WTC11 (cell line): ENCODE measurements at regions not wholly inside any gene's neighbourhood (a gene's known extent, or its start where the extent isn't known, plus 50 kb on each side); places are given as distances from the start of the nearest gene placed in this dataset.

Experiments
- ATAC-seq: fragments of 200-7000 bp; cut with Tn5 transposase; 2 replicates; pipeline ENCODE4 v1.10.0; 2021; ENCODE audit warnings: mild to moderate bottlenecking, moderate library complexity
- CTCF ChIA-PET: fragments of 300-600 bp; sonication (Branson Sonifier 250); formaldehyde crosslinking; loops from one replicate; lab custom pipeline; 2021; ENCODE audit warnings: antibody characterized with exemption; lab: Charles Lee
- POLR2A ChIA-PET: fragments of 350-600 bp; sonication (Branson Sonifier 250); formaldehyde crosslinking; loops from one replicate; lab custom pipeline; 2021; ENCODE audit warnings: antibody characterized with exemption; lab: Charles Lee
- DNase-seq: peaks from one replicate; pipeline ENCODE4 v3.0.0; 2021; ENCODE audit warnings: low spot score
- H3K27ac Mint-ChIP-seq: 2 replicates; pipeline ENCODE4 v1.8.0; 2021; ENCODE audit warnings: mixed read lengths
- H3K27me3 Mint-ChIP-seq: 2 replicates; pipeline ENCODE4 v1.8.0; 2021; ENCODE audit warnings: low read depth, mild to moderate bottlenecking, moderate library complexity, mixed read lengths
- H3K36me3 Mint-ChIP-seq: 2 replicates; pipeline ENCODE4 v1.8.0; 2021; ENCODE audit warnings: mixed read lengths
- H3K4me1 Mint-ChIP-seq: 2 replicates; pipeline ENCODE4 v1.8.0; 2022; ENCODE audit warnings: mixed read lengths
- H3K4me3 Mint-ChIP-seq: 2 replicates; pipeline ENCODE4 v1.8.0; 2021; ENCODE audit warnings: mild to moderate bottlenecking, moderate library complexity, mixed read lengths
- H3K9me3 Mint-ChIP-seq: 2 replicates; pipeline ENCODE4 v1.8.0; 2021; ENCODE audit warnings: mixed read lengths
- ETV6 ChIP-seq: sonication (generic); formaldehyde crosslinking; IDR thresholded peaks from 2 replicates; pipeline ENCODE4 v1.8.1; 2022; ENCODE audit warnings: mild to moderate bottlenecking, missing genetic modification reagents
- FOXK1 ChIP-seq: sonication (generic); formaldehyde crosslinking; IDR thresholded peaks from 2 replicates; pipeline ENCODE4 v1.8.0; 2022; ENCODE audit warnings: mild to moderate bottlenecking, moderate library complexity, missing genetic modification reagents
- GTF2I ChIP-seq: fragments of 250-450 bp; sonication (Bioruptor Pico); conservative IDR thresholded peaks from 2 replicates; pipeline ENCODE4 v1.4.0; 2021; ENCODE audit warnings: mild to moderate bottlenecking
- KAT7 ChIP-seq: sonication (generic); formaldehyde crosslinking; IDR thresholded peaks from 2 replicates; pipeline ENCODE4 v1.8.1; 2023; ENCODE audit warnings: missing genetic modification reagents, mild to moderate bottlenecking, borderline replicate concordance
- MXD4 ChIP-seq: fragments of 250-450 bp; sonication (Bioruptor Pico); IDR thresholded peaks from 2 replicates; pipeline ENCODE4 v1.8.0; 2021; ENCODE audit warnings: mild to moderate bottlenecking, moderate library complexity, borderline replicate concordance
- MYBL2 ChIP-seq: sonication (generic); formaldehyde crosslinking; IDR thresholded peaks from 2 replicates; pipeline ENCODE4 v1.8.1; 2023; ENCODE audit warnings: mild to moderate bottlenecking, moderate library complexity, missing genetic modification reagents
- NFE2L1 ChIP-seq: sonication (generic); formaldehyde crosslinking; IDR thresholded peaks from 2 replicates; pipeline ENCODE4 v1.8.1; 2023; ENCODE audit warnings: missing genetic modification reagents
- NFYB ChIP-seq: sonication (generic); formaldehyde crosslinking; conservative IDR thresholded peaks from 2 replicates; pipeline ENCODE4 v1.8.0; 2022; ENCODE audit warnings: low read depth, missing genetic modification reagents
- PRRX2 ChIP-seq: fragments of 250-450 bp; sonication (Bioruptor Pico); IDR thresholded peaks from 2 replicates; pipeline ENCODE4 v1.8.0; 2021; ENCODE audit warnings: mild to moderate bottlenecking
- SOX15 ChIP-seq: fragments of 250-450 bp; sonication (Bioruptor Pico); IDR thresholded peaks from 2 replicates; pipeline ENCODE4 v1.9.0; 2021; ENCODE audit warnings: mild to moderate bottlenecking
- USF1 ChIP-seq: sonication (generic); formaldehyde crosslinking; IDR thresholded peaks from 2 replicates; pipeline ENCODE4 v1.8.0; 2022; ENCODE audit warnings: mild to moderate bottlenecking, missing genetic modification reagents
- ZBTB21 ChIP-seq: sonication (generic); formaldehyde crosslinking; IDR thresholded peaks from 2 replicates; pipeline ENCODE4 v1.8.1; 2023; ENCODE audit warnings: mild to moderate bottlenecking, missing genetic modification reagents, borderline replicate concordance
- ZMAT4 ChIP-seq: fragments of 250-450 bp; sonication (Bioruptor Pico); IDR thresholded peaks from 2 replicates; pipeline ENCODE4 v1.9.0; 2021; ENCODE audit warnings: mild to moderate bottlenecking
- ZNF396 ChIP-seq: fragments of 250-450 bp; sonication (Bioruptor Pico); IDR thresholded peaks from 2 replicates; pipeline ENCODE4 v1.8.0; 2021; ENCODE audit warnings: mild to moderate bottlenecking, moderate library complexity, borderline replicate concordance
- TF ChIP-seq, protein P1 (sequence below): sonication (generic); formaldehyde crosslinking; IDR thresholded peaks from 2 replicates; pipeline ENCODE4 v1.8.1; 2022; ENCODE audit warnings: missing genetic modification reagents, borderline replicate concordance
- TF ChIP-seq, protein P2 (sequence below): fragments of 250-450 bp; sonication (Bioruptor Pico); IDR thresholded peaks from 2 replicates; pipeline ENCODE4 v1.8.0; 2021; ENCODE audit warnings: mild to moderate bottlenecking
- TF ChIP-seq, protein P3 (sequence below): sonication (generic); formaldehyde crosslinking; IDR thresholded peaks from 2 replicates; pipeline ENCODE4 v1.8.1; 2023; ENCODE audit warnings: mild to moderate bottlenecking, missing genetic modification reagents
- TF ChIP-seq, protein P4 (sequence below): sonication (generic); formaldehyde crosslinking; conservative IDR thresholded peaks from 2 replicates; pipeline ENCODE4 v1.8.1; 2023; ENCODE audit warnings: mild to moderate bottlenecking, low read depth, missing genetic modification reagents, moderate library complexity
- TF ChIP-seq, protein P5 (sequence below): fragments of 250-450 bp; sonication (Bioruptor Pico); conservative IDR thresholded peaks from 2 replicates; pipeline ENCODE4 v1.9.0; 2021; ENCODE audit warnings: mild to moderate bottlenecking
- TF ChIP-seq, protein P6 (sequence below): sonication (generic); formaldehyde crosslinking; IDR thresholded peaks from 2 replicates; pipeline ENCODE4 v1.8.1; 2022; ENCODE audit warnings: low read depth, mild to moderate bottlenecking, moderate library complexity, missing genetic modification reagents, borderline replicate concordance

DNA sequence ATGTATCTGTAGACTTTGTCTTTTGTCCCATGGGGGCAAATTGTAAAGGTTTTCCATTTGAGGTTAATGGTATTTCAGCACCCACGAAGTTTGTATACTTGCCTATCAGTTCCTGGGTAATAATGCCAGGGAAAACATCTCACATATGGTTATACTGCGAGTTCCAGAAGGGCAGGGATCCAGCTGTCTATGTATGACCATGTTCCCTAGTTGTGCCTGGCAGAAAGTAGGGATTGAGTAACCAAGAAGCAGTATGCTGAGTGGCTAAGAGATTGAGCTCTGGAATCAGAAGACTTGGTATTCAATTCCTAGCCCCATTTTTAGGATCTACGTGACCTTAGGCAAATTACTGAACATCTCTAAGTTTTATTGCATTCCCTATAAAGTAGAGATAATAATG is 173.2 kb upstream of the PWP1 start (continued):
- TF ChIP-seq, protein P1, sequence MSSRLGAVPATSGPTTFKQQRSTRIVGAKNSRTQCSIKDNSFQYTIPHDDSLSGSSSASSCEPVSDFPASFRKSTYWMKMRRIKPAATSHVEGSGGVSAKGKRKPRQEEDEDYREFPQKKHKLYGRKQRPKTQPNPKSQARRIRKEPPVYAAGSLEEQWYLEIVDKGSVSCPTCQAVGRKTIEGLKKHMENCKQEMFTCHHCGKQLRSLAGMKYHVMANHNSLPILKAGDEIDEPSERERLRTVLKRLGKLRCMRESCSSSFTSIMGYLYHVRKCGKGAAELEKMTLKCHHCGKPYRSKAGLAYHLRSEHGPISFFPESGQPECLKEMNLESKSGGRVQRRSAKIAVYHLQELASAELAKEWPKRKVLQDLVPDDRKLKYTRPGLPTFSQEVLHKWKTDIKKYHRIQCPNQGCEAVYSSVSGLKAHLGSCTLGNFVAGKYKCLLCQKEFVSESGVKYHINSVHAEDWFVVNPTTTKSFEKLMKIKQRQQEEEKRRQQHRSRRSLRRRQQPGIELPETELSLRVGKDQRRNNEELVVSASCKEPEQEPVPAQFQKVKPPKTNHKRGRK (CRISPR knock-in tag) = no peak
- TF ChIP-seq MYBL2 (CRISPR knock-in tag) (no peak), ZBTB21 (CRISPR knock-in tag) (no peak)

DNA sequence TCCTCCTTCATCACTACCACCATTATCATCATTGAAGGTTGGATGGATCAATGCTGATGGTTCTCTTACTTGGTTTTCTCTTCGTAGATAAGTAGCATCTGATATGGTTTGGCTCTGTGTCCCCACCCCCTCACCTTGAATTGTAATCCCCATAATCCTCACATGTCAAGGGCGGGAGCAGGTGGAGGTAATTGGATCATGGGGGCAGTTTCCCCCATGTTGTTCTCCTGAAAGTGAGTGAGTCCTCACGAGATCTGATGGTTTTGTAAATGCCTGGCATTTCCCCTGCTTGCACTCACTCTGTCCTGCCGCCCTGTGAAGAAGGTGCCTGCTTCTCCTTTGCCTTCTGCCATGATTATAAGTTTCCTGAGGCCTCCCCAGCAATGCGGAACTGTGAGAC is 172.4 kb upstream of the PWP1 start:
- ATAC-seq (no peak), DNase-seq (no peak)
- TF ChIP-seq ETV6 (CRISPR knock-in tag) (no peak), FOXK1 (CRISPR knock-in tag) (no peak), GTF2I (CRISPR knock-in tag) (no peak), KAT7 (no peak), USF1 (CRISPR knock-in tag) (no peak), ZNF396 (CRISPR knock-in tag) (no peak), PRRX2 (no peak)
- TF ChIP-seq, protein P2, sequence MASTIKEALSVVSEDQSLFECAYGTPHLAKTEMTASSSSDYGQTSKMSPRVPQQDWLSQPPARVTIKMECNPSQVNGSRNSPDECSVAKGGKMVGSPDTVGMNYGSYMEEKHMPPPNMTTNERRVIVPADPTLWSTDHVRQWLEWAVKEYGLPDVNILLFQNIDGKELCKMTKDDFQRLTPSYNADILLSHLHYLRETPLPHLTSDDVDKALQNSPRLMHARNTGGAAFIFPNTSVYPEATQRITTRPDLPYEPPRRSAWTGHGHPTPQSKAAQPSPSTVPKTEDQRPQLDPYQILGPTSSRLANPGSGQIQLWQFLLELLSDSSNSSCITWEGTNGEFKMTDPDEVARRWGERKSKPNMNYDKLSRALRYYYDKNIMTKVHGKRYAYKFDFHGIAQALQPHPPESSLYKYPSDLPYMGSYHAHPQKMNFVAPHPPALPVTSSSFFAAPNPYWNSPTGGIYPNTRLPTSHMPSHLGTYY (CRISPR knock-in tag) = no peak
- TF ChIP-seq, protein P3, sequence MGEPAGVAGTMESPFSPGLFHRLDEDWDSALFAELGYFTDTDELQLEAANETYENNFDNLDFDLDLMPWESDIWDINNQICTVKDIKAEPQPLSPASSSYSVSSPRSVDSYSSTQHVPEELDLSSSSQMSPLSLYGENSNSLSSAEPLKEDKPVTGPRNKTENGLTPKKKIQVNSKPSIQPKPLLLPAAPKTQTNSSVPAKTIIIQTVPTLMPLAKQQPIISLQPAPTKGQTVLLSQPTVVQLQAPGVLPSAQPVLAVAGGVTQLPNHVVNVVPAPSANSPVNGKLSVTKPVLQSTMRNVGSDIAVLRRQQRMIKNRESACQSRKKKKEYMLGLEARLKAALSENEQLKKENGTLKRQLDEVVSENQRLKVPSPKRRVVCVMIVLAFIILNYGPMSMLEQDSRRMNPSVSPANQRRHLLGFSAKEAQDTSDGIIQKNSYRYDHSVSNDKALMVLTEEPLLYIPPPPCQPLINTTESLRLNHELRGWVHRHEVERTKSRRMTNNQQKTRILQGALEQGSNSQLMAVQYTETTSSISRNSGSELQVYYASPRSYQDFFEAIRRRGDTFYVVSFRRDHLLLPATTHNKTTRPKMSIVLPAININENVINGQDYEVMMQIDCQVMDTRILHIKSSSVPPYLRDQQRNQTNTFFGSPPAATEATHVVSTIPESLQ (CRISPR knock-in tag) = no peak
- H3K36me3 Mint-ChIP-seq = no peaks in the 10 kb centered on the region
- POLR2A ChIA-PET = no interaction called here
- H3K4me1 Mint-ChIP-seq = peaks cover 15% of the 10 kb centered on the region
- no peak overlapping the region for H3K27ac Mint-ChIP-seq
- CTCF ChIA-PET = no interaction called here
- H3K4me3 Mint-ChIP-seq = no peak overlapping the region
- H3K9me3 Mint-ChIP-seq = no peaks in the 10 kb centered on the region
- H3K27me3 Mint-ChIP-seq = no peaks in the 10 kb centered on the region

DNA sequence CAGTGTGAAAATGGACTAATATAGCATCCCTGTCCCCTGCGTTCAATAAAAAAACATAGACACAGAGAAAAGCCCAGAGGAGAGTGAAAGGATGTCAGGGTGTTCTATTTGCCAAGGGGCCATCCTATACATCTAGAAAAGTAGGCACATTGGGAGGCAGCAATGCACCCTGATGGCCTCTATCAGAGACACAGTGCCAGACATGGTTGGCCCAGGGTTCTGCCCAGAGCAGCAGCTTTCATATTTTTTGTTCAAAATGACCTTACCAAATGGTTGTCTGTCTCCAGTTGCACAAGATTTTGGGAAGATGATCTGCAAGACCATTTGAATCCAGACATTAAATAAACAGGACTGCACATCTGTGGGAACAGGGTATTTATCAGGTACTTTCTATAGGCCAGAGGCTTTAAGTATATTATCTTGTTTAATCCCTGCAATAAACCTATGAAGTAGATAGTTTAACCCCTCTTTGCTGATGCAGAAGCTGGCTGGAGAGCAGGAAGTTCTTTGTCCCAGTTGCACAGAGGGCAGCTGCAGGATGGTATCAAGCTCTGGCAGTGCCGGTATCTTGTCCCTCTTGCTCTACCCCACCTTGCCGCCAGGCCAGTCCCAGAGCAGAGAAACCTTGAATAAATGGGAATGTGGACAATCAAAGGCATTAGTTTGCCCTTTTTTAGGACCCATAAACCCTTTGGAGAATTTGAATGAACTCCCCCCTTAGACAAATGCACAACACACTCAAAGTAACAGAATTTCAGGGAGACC is 171.8 kb upstream of the PWP1 start:
- Mint-ChIP-seq H3K27ac (no peak overlapping the region), H3K36me3 (no peaks in the 10 kb centered on the region), H3K4me3 (no peak overlapping the region), H3K9me3 (peaks cover 2% of the 10 kb centered on the region), H3K4me1 (peaks cover 14% of the 10 kb centered on the region), H3K27me3 (no peaks in the 10 kb centered on the region)
- POLR2A ChIA-PET = no interaction called here
- ATAC-seq = no peak
- CTCF ChIA-PET = interaction anchor here (1.0 kb wide), 1 partner anchor 94 kb away, joined by 3 read pairs; no protein-coding TSS in a partner anchor
- DNase-seq = no peak
- TF ChIP-seq, protein P4, sequence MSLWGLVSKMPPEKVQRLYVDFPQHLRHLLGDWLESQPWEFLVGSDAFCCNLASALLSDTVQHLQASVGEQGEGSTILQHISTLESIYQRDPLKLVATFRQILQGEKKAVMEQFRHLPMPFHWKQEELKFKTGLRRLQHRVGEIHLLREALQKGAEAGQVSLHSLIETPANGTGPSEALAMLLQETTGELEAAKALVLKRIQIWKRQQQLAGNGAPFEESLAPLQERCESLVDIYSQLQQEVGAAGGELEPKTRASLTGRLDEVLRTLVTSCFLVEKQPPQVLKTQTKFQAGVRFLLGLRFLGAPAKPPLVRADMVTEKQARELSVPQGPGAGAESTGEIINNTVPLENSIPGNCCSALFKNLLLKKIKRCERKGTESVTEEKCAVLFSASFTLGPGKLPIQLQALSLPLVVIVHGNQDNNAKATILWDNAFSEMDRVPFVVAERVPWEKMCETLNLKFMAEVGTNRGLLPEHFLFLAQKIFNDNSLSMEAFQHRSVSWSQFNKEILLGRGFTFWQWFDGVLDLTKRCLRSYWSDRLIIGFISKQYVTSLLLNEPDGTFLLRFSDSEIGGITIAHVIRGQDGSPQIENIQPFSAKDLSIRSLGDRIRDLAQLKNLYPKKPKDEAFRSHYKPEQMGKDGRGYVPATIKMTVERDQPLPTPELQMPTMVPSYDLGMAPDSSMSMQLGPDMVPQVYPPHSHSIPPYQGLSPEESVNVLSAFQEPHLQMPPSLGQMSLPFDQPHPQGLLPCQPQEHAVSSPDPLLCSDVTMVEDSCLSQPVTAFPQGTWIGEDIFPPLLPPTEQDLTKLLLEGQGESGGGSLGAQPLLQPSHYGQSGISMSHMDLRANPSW (CRISPR knock-in tag) = no peak
- TF ChIP-seq NFE2L1 (no peak), SOX15 (CRISPR knock-in tag) (no peak), MXD4 (CRISPR knock-in tag) (no peak), ZMAT4 (no peak), NFYB (CRISPR knock-in tag) (no peak)
- TF ChIP-seq, protein P5, sequence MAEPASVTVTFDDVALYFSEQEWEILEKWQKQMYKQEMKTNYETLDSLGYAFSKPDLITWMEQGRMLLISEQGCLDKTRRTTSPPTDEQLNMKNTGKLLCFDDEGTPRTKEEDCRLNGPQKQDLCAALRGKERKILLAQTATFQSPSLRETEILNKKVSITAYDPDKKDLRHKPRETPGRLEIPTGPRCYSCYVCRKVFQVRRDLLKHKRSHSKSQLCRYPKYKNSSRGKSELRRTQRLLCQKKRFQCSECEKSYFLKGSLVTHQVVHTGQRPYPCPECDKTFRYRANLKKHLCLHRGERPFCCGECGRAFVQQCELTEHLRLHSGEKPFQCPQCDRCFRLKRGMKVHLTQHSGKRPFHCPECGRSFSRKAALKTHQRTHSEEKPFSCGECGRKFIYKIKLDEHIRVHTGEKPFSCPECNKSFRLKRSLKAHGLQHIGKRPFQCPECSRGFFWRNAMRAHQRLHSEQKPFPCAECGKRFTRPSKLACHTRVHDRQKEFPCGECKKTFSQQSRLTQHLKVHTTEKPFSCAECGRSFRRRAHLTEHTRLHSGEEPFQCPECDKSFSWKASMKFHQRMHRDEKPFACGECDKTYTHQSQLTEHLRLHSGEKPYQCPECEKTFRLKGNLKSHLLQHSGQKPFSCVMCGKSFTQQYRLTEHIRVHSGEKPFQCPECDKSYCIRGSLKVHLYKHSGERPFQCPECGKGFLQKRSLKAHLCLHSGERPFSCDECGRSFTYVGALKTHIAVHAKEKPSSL = no peak
- TF ChIP-seq, protein P6, sequence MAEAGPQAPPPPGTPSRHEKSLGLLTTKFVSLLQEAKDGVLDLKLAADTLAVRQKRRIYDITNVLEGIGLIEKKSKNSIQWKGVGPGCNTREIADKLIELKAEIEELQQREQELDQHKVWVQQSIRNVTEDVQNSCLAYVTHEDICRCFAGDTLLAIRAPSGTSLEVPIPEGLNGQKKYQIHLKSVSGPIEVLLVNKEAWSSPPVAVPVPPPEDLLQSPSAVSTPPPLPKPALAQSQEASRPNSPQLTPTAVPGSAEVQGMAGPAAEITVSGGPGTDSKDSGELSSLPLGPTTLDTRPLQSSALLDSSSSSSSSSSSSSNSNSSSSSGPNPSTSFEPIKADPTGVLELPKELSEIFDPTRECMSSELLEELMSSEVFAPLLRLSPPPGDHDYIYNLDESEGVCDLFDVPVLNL = no peak
